Liver (tissue), 8 donors: ENCODE measurements at regions not wholly inside any gene's neighbourhood (a gene's known extent, or its start where the extent isn't known, plus 50 kb on each side); places are given as distances from the start of the nearest gene placed in this dataset.

Source experiments
- DNase-seq: peaks from one replicate; pipeline ENCODE4 v3.0.0-alpha.2; 2017; ENCODE audit warnings: low spot score
- H3K27ac ChIP-seq, 2 donors: one replicate each; pipeline ENCODE4 v1.7.0; 2013; ENCODE audit warnings: inconsistent platforms in 2 of 2, low read length in 2 of 2, control low read depth in 1 of 2, low read depth in 1 of 2, mild to moderate bottlenecking in 1 of 2
- H3K27me3 ChIP-seq, 4 donors: one replicate each; pipeline versions ENCODE4 v1.6.1 to v1.7.0; 2013; ENCODE audit warnings: low read length in 3 of 4, inconsistent platforms in 1 of 4, mild to moderate bottlenecking in 1 of 4, moderate library complexity in 1 of 4; ENCODE audit not compliant: control insufficient read depth in 4 of 4, insufficient read depth in 4 of 4
- H3K36me3 ChIP-seq, 4 donors: one replicate each; pipeline versions ENCODE4 v1.6.1 to v1.7.0; 2013; ENCODE audit warnings: low read length in 3 of 4, mild to moderate bottlenecking in 3 of 4, low read depth in 1 of 4, moderate library complexity in 1 of 4; ENCODE audit not compliant: control insufficient read depth in 4 of 4, insufficient read depth in 3 of 4
- H3K4me1 ChIP-seq, 4 donors: one replicate each; pipeline versions ENCODE4 v1.6.1 to v1.7.0; 2013; ENCODE audit warnings: low read length in 3 of 4, mild to moderate bottlenecking in 3 of 4, moderate library complexity in 1 of 4; ENCODE audit not compliant: control insufficient read depth in 4 of 4, insufficient read depth in 4 of 4
- H3K4me3 ChIP-seq, 3 donors: one replicate each; pipeline versions ENCODE4 v1.6.1 to v1.7.0; 2013; ENCODE audit warnings: low read length in 3 of 3, control low read depth in 1 of 3, low read depth in 1 of 3, mild to moderate bottlenecking in 1 of 3
- H3K9ac ChIP-seq, 2 donors: one replicate each; pipeline ENCODE4 v1.7.0; 2013; ENCODE audit warnings: low read length in 2 of 2, mild to moderate bottlenecking in 2 of 2, moderate library complexity in 2 of 2, control low read depth in 1 of 2, low read depth in 1 of 2
- H3K9me3 ChIP-seq, 4 donors: one replicate each; pipeline versions ENCODE4 v1.6.1 to v1.7.0; 2013; ENCODE audit warnings: low read length in 3 of 4; ENCODE audit not compliant: control insufficient read depth in 4 of 4
- ATF3 ChIP-seq: IDR thresholded peaks from 2 replicates; pipeline ENCODE4 v1.6.1; 2016; ENCODE audit warnings: antibody characterized with exemption
- CTCF ChIP-seq: fragments of 150-350 bp; IDR thresholded peaks from 2 replicates; pipeline ENCODE4 v1.5.1; 2017; ENCODE audit warnings: improper control_type of control experiment, low read depth, low read length; ENCODE audit not compliant: missing input control
- FOXA1 ChIP-seq: IDR thresholded peaks from 2 replicates; pipeline ENCODE4 v1.6.1; 2016; ENCODE audit warnings: antibody characterized with exemption
- FOXA2 ChIP-seq: IDR thresholded peaks from 2 replicates; pipeline ENCODE4 v1.6.1; 2016; ENCODE audit warnings: antibody characterized with exemption
- GABPA ChIP-seq, 2 donors: IDR thresholded peaks in 1 of 2; conservative IDR thresholded peaks in 1 of 2; 2 replicates each; pipeline ENCODE4 v1.6.1; 2016; ENCODE audit warnings: antibody characterized with exemption in 2 of 2, mild to moderate bottlenecking in 1 of 2, moderate library complexity in 1 of 2
- HNF4A ChIP-seq, 2 donors: conservative IDR thresholded peaks; 2 replicates each; pipeline ENCODE4 v1.6.1; 2016; ENCODE audit warnings: antibody characterized with exemption in 2 of 2, mild to moderate bottlenecking in 2 of 2
- HNF4G ChIP-seq: IDR thresholded peaks from 2 replicates; pipeline ENCODE4 v1.6.1; 2016; ENCODE audit warnings: antibody characterized with exemption
- JUND ChIP-seq, 2 donors: IDR thresholded peaks; 2 replicates each; pipeline ENCODE4 v1.6.1; 2016; ENCODE audit warnings: antibody characterized with exemption in 2 of 2
- MAX ChIP-seq: IDR thresholded peaks from 2 replicates; pipeline ENCODE4 v1.6.1; 2016; ENCODE audit warnings: antibody characterized with exemption
- NR2F2 ChIP-seq: IDR thresholded peaks from 2 replicates; pipeline ENCODE4 v1.6.1; 2016; ENCODE audit warnings: antibody characterized with exemption
- RAD21 ChIP-seq, 2 donors: IDR thresholded peaks; 2 replicates each; pipeline ENCODE4 v1.6.1; 2016; ENCODE audit warnings: antibody characterized with exemption in 2 of 2, mild to moderate bottlenecking in 2 of 2
- REST ChIP-seq: IDR thresholded peaks from 2 replicates; pipeline ENCODE4 v1.6.1; 2016; ENCODE audit warnings: antibody characterized with exemption, mild to moderate bottlenecking
- RXRA ChIP-seq, 2 donors: IDR thresholded peaks; 2 replicates each; pipeline ENCODE4 v1.6.1; 2017 to 2018; ENCODE audit warnings: antibody characterized with exemption in 2 of 2, mild to moderate bottlenecking in 1 of 2
- TAF1 ChIP-seq: conservative IDR thresholded peaks from 2 replicates; pipeline ENCODE4 v1.6.1; 2016; ENCODE audit warnings: antibody characterized with exemption, mild to moderate bottlenecking
- YY1 ChIP-seq: IDR thresholded peaks from 2 replicates; pipeline ENCODE4 v1.6.1; 2016; ENCODE audit warnings: antibody characterized with exemption, mild to moderate bottlenecking
- ZBTB33 ChIP-seq: IDR thresholded peaks from 2 replicates; pipeline ENCODE4 v1.6.1; 2016; ENCODE audit warnings: antibody characterized with exemption
- WGBS: extraction: QIAGEN DNeasy Blood & Tissue Kit; methylation state at CpG from one replicate; pipeline ENCODE4 v1.1.7; 2013; 5-methylcytosine and 5-hydroxymethylcytosine counted together
- donor health status: healthy.
- donor health status: healthy.
- donor health status: healthy.
- donor health status: healthy.
- donor health status: healthy.

- peaks cover 1 to 5% (median 3%) of the 10 kb centered on the region in 4 donors for H3K4me1 ChIP-seq
- H3K27ac ChIP-seq: no peak overlapping the region
- no peak overlapping the region for H3K9ac ChIP-seq
- no peaks in the 10 kb centered on the region for H3K27me3 ChIP-seq
- no peaks in the 10 kb centered on the region for H3K9me3 ChIP-seq
- no peak overlapping the region for H3K4me3 ChIP-seq
- peaks cover 0 to 1% (median 0%) of the 10 kb centered on the region in 4 donors for H3K36me3 ChIP-seq
- WGBS: 91% methylated on average over 9 of the region's 9 CpGs
- TF ChIP-seq HNF4G: no peak
- no peak for TF ChIP-seq HNF4A (conservative IDR thresholded peaks at IDR 0.05)
- TF ChIP-seq RAD21 (IDR thresholded peaks at IDR 0.05): no peak
- TF ChIP-seq RXRA (IDR thresholded peaks at IDR 0.05): no peak
- TF ChIP-seq REST: no peak
- TF ChIP-seq FOXA1: no peak
- no peak for TF ChIP-seq CTCF
- TF ChIP-seq FOXA2: no peak
- no peak for TF ChIP-seq TAF1
- no peak for DNase-seq
Observed at GRCh38 chr5:77847129-77847460, 71.0 kb upstream of the TBCA start.

GRCh38 chr5:77846422-77847128 lies 70.4 kb upstream of the TBCA start:
- no peaks in the 10 kb centered on the region for H3K27me3 ChIP-seq
- no peak for DNase-seq
- no peak overlapping the region for H3K9ac ChIP-seq
- peaks cover 0 to 5% (median 3%) of the 10 kb centered on the region in 4 donors for H3K4me1 ChIP-seq
- no peak for TF ChIP-seq FOXA1
- TF ChIP-seq CTCF: no peak
- no peak for TF ChIP-seq FOXA2
- no peak for TF ChIP-seq RAD21 (IDR thresholded peaks at IDR 0.05)
- no peak for TF ChIP-seq ATF3
- no peak for TF ChIP-seq HNF4A (conservative IDR thresholded peaks at IDR 0.05)
- TF ChIP-seq YY1: no peak
- TF ChIP-seq REST: no peak
- TF ChIP-seq NR2F2: no peak
- no peak for TF ChIP-seq GABPA (IDR thresholded peaks at IDR 0.05 in 1 of 2, conservative IDR thresholded peaks at IDR 0.05 in 1 of 2)
- no peak for TF ChIP-seq RXRA (IDR thresholded peaks at IDR 0.05)
- TF ChIP-seq MAX: no peak
- TF ChIP-seq JUND (IDR thresholded peaks at IDR 0.05): no peak
- TF ChIP-seq TAF1: no peak
- TF ChIP-seq ZBTB33: no peak
- H3K9me3 ChIP-seq: no peaks in the 10 kb centered on the region
- no peak overlapping the region for H3K27ac ChIP-seq
- peaks cover 0 to 1% (median 0%) of the 10 kb centered on the region in 4 donors for H3K36me3 ChIP-seq
- no peak overlapping the region for H3K4me3 ChIP-seq
- 83% methylated on average over 29 of the region's 29 CpGs for WGBS
